NCI-H1105 treated with DMSO at 0.1 percent for 48 hours (cell line): ENCODE measurements at regions not wholly inside any gene's neighbourhood (a gene's known extent, or its start where the extent isn't known, plus 50 kb on each side); places are given as distances from the start of the nearest gene placed in this dataset.

Source experiments
- DNase-seq: peaks from one replicate; lab custom pipeline; 2025; lab: John Stamatoyannopoulos, UW

DNA sequence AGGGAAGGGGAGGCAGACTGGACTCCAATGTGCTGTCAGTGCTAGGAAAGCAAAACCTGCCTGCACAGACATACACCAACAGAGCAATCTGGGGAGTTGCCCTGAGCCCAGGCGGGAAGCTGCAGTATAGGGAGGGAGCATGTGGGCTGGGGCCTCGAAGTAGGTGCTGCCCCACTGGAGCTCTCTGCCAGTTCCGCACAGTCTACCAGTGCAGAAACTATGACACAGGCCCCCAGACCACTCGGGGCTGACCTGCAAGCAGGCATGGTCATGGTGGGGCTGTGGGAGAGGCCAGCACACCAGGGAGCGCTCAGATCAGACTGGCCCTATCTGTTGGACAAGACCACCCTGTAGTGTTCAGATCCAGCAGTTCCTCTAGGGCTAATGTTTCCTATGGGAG, 344.1 kb upstream of the TRAM1L1 start:
- DNase-seq: no peak

DNA sequence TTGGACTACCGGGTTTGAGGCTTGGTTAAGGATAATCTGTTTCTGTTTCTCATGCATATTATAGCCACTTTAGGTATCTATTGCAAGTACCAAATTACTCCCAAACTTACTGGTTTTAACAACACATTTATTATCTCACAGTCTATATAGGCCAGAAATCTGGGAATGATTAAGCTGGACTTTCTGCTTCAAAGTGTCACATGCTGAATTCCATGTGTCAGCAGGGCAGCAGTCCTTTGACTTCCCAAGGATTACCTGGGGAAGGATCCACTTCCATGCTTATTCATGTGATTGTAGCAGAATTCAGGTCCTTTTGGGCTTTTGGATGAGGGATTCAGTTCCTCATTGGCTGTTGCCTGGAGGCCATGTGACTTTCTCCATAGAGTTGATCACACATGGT, 349.0 kb upstream of the TRAM1L1 start:
- DNase-seq: no peak

DNA sequence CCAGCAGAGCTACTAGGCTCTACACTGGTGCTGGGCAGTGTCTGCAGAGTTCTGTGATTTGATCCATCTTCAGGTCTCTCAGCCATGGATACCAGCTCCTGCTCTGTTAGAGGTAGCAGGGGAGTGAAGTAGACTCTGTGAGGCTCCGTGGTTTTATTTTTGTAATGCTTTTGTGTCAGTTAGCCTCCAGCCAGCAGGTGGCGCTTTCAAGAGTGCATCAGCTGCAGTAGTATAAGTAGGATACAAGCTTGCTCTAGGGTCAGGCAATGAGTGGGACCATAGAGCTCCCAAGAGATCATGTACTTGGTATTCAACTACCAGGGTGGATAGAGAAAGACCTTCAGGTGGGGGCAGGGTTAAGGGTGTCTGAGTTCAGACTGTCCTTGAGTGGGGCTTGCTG, 362.5 kb upstream of the TRAM1L1 start:
- DNase-seq: no peak

DNA sequence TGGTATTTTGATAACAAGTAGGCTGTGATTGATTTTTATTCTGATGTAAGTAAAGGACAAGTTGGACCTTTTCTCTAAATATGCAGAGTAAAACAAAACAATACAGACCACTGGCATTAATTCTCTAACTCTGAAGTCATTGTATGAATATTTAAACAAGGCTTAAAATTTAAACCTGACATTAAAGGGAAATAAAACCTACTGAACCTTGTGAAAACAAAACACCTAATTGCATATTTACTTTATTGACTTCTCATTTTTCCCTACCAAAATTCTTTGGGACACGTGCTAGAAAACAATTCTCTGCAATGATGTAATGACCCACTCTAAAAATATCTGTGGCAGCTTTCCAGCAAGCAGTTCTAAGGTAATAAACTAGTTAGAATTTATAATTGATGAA, 369.7 kb upstream of the TRAM1L1 start:
- DNase-seq: peak; percentile 19

GRCh38 chr4:117466388-117466787, 381.0 kb upstream of the TRAM1L1 start:
- DNase-seq: no peak

DNA sequence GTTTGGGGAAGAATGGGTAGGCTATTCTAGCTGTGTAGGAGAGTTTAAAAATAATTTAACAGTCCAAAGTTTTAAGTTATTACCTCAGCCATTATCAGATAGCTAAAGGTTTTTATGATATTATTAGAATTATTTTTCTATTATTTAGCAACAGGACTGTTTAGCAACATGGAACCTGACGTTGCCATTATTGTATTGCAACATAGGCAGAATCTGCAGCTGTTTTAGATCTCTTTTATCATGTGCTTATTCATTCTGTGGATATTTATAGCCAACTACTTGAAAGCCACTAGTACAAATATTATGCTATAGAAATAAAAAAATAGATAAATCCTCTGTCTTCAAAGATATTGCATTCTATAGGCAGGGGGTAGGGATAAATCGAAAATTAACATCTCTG, 382.0 kb upstream of the TRAM1L1 start:
- DNase-seq: no peak

DNA sequence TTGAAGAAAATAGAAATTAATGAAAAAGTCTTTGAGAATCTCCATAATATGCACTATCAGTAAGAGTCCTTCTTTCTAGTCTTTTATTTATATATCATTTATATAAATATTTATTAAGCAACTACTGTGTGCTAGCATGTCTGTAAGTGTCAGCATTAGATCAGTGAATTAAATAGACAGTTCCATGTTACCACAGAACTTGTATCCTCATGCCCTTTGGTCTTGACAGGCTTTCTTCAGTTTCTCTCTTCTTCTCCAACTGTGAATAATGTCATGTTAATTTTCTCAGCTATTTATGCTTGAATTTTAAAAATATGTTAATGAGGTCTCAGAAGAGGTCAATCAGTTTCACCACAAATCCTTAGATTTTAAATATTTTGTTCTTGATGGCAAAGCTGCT, 389.6 kb upstream of the TRAM1L1 start:
- no peak for DNase-seq

DNA sequence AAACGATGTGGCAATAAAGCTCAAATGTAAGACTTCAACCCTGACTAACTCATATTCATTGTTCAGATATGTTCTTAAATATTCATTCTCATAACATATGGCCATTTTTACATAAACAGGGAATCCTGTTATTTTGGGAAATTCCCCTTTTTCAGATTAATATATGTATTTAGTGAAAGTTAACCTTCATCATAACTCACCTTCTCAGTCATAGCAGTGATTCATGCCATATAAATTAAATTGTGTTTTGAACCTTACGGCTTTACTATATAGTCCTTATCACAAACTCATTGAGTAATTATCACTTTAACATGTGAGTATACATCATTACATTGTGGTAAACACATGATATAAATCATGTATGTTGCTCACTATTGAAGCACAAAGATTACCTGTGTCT, 392.5 kb upstream of the TRAM1L1 start:
- DNase-seq: no peak

GRCh38 chr4:117478702-117479101, 393.3 kb upstream of the TRAM1L1 start:
- DNase-seq: no peak

DNA sequence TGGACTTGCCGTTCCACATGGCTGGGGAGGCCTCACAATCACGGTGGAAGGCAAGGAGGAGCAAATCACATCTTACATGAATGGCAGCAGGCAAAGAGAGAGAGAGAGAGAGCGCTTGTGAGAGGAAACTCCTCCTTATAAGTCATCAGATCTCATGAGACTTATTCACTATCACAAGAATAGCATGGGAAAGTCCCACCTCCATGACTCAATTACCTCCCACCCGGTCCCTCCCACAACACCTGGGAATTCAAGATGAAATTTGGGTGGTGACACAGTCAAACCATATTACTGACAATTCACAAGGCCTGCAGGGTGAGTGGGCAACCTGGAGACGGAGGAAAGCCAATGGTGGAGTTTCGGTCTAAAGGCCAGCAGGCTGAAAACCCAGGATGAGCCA, 394.3 kb upstream of the TRAM1L1 start:
- DNase-seq: no peak

DNA sequence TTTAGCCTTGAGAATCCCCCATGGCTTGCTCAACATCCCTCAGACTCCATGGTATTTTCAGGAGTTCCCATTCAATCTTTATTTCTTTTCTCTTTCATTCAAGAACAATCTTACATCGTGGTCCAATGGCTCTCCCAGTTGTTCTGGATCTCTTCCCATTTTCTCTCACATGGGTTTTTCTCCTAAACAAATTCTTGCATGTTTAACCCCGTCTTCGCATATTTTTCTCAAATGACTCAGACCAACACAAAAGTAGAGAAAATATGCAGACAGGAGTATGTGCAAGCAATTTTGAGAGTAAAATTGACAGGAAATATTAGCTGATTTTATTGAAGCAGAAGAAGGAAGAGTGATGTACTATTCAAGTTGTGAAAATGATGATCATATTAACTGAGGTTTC, 396.4 kb upstream of the TRAM1L1 start:
- no peak for DNase-seq

DNA sequence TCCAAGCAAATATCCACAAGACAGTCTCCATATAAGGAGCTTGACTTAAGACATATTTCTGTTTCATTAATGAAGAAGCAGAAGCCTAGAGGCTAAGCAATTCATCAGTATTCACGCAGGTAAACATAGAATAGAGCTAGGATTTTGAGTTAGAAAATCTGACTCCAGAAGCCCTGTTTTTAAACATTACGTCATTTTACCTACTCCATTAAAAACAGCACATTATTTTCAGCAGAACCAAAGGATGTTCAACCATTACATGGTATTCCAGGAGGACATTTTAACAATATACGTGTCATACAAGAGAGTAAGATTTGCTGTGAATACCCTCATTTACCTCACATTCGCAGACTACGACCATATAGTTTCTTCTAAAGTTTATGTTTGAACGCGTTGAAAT, 403.3 kb upstream of the TRAM1L1 start:
- DNase-seq: no peak

GRCh38 chr4:117489107-117489506, 403.7 kb upstream of the TRAM1L1 start:
- no peak for DNase-seq

- no peak for DNase-seq
These were observed 406.1 kb upstream of the TRAM1L1 start for GRCh38 chr4:117491516-117491915.

- no peak for DNase-seq
These were observed 410.4 kb upstream of the TRAM1L1 start for GRCh38 chr4:117495802-117496201.

DNA sequence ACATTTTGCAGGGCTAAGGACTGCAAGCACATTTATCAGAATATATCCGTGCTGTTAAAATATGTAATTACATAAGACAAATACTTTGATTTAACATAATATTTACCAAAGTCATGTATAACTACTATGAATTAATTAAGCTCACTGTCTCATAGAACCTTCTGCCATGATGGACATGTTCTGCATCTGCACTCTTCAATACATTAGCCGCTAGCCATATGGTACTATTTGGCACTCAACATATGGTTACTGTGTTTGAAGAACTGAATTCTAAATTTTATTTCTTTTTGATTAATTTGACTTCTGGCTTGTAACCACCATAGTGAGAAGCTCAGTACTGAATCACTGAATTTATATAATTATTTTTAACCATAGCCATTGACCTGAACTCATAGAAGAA, 427.0 kb upstream of the TRAM1L1 start:
- no peak for DNase-seq

DNA sequence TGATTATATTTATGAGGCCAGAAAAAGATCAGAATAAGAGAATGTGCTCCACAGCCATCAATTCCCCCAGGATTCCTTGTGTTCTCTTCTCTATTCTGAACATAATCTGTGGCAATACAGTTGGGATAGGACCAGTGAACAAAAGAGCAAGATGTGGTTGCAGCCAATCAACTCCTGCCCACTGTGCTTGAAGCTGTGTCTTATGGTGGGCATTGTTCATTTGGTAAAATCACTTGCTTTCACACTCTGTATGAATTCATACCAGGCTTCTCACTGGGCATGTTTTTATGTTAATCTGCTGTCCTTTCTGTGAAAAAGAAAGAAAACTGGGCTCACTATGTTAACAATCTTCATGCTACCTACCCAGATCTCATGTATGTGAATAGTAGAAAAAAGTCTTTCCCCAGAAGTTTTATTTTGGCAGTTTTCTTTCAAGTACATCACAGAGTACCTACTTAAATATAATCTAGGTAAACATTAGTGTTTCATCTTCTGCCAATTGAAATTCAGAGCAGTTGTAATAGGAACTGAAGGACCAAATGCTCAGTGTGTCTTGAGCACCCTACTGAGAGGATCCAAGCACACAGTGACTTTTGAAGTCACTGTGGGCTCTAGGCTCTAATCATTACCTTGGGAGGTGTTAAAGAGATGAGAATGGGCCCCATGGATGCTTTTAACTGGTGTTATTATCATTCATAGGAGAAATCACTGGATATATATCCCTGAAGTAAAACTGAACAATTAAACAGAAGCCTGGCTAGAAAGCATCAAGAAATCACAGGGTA, 429.2 kb upstream of the TRAM1L1 start:
- DNase-seq: no peak

GRCh38 chr4:117515921-117516320, 430.5 kb upstream of the TRAM1L1 start:
- no peak for DNase-seq

DNA sequence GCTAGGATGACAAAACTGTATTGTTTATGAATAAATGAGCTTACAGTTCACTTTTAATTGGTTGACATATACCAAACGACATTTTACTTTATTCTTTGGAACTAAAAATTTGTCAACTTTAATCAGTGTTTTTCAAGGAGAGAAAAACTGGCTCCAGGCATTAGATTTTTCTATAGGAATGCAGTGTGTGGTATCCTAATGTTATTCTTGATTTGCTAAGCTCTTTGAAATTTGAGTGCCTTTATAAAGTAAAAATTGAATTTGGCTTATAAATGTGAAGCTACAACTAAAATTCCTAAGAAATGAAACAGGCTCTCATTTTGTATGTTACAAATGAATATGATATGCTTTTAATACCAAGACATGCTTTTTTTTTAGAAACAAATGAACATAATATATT, 442.2 kb upstream of the TRAM1L1 start:
- DNase-seq: no peak

GRCh38 chr4:117529401-117529800, 444.0 kb upstream of the TRAM1L1 start:
- DNase-seq: no peak

- no peak for DNase-seq
These were observed 448.1 kb upstream of the TRAM1L1 start for GRCh38 chr4:117533501-117533900.

DNA sequence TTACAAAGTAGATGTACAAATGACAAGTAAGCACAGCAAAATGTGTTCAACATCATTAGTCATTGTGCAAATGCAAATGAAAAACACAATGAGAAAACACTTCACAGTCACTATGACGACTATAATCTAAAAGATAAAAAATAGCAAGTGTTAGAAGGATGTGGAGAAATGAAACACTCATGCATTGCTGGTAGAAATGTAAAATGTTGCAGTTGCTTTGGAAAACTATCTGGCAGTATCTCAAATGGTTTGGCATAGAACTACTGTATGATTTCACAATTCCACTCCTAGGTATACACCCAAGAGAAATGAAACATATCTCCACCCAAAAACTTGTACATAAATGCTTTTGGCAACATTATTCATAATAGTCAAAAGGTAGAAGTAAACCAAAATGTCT, 459.7 kb upstream of the TRAM1L1 start:
- no peak for DNase-seq

DNA sequence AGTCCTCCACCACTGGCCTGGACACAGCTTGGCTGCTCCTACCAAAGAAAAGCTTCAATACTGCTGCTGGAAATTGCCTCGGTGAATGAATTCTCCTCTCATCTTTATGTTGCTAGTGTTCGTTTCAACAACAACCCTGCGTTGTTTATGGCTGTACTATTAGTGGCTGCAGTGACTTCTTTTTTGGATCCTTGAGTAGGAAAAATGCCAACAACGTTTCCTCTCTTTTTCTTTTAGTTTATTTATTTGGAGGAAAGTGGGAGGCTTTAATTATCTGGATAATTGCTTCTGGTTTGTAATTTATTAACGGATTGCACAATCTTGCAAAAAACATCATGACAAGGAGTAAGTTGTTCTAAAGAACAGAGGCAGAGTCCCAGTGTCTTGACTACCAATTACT, 464.1 kb upstream of the TRAM1L1 start:
- no peak for DNase-seq

DNA sequence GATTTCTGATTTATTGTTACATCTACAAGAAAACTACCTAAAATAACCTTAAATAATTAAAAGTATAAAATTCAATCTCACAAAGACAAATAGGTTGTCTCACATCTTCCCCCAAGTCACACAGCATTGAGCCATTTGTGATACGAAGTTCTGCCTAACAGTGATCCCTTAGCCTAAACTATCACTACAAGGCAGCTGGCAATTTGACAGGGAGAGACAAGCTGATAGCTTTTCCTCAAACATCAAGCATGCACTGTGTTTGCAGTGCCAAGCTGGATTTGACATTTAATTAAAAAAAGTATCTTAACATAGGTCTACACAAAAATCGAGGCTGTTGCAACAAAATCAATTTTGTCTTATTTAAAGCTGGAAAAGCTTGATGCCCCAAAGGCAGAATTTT, 464.7 kb upstream of the TRAM1L1 start:
- DNase-seq: peak; percentile 4
